ENCODE measurements at regions not wholly inside any gene's neighbourhood (a gene's known extent, or its start where the extent isn't known, plus 50 kb on each side); places are given as distances from the start of the nearest gene placed in this dataset.

GRCh38 chr9:135397142-135397541 is 82.4 kb upstream of the PPP1R26 start:
- TF ChIP-seq CTCF (IDR thresholded peaks at IDR 0.05) (no peak), POLR2A (IDR thresholded peaks at IDR 0.05; ENCODE audit: low read depth) (no peak), EP300 (IDR thresholded peaks at IDR 0.05) (no peak), POLR2AphosphoS5 (IDR thresholded peaks at IDR 0.05) (no peak)
